WI38 (cell line): ENCODE measurements at regions not wholly inside any gene's neighbourhood (a gene's known extent, or its start where the extent isn't known, plus 50 kb on each side); places are given as distances from the start of the nearest gene placed in this dataset.

Source experiments
- H3K4me3 ChIP-seq: 2 replicates; pipeline ENCODE4 v1.5.1; 2011; ENCODE audit warnings: low read depth, mild to moderate bottlenecking, control low read depth, low read length
- CTCF ChIP-seq: IDR thresholded peaks from 2 replicates; pipeline ENCODE4 v1.5.1; 2012; ENCODE audit warnings: low read depth, mild to moderate bottlenecking, control low read depth, low read length

GRCh38 chr2:77910136-77910535 lies 388.0 kb upstream of the LRRTM4 start:
- no peak for TF ChIP-seq CTCF

DNA sequence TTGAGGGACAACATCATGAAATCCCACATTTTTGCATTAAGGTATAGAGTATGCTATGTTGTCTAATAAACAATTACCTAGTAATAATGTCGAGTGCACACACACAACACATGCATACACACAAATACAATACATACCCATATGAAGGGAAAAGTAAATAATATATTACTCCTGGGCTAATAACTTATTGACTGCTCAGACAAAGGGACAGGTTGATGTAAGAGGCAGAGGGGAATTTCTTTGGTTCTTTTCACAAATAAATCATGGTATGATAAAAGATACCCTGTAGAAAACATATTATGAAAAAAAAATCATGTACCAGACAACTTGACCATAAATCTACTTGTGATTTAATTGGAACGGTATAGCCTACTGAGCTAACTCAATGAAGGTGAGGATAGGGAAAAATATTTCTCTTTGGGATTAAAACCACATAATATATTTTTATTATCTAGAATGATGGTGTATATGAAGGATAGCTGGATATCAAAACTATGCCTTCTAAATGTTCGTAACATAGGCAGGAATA lies 398.7 kb upstream of the LRRTM4 start:
- no peak for TF ChIP-seq CTCF

More at GRCh38 chr2:77910136-77910535, 388.0 kb upstream of the LRRTM4 start:
- no peak overlapping the region for H3K4me3 ChIP-seq

GRCh38 chr2:77922567-77922966 lies 400.4 kb upstream of the LRRTM4 start:
- TF ChIP-seq CTCF = no peak
- H3K4me3 ChIP-seq = no peak overlapping the region

More for the DNA sequence above, 398.7 kb upstream of the LRRTM4 start:
- H3K4me3 ChIP-seq = no peak overlapping the region

DNA sequence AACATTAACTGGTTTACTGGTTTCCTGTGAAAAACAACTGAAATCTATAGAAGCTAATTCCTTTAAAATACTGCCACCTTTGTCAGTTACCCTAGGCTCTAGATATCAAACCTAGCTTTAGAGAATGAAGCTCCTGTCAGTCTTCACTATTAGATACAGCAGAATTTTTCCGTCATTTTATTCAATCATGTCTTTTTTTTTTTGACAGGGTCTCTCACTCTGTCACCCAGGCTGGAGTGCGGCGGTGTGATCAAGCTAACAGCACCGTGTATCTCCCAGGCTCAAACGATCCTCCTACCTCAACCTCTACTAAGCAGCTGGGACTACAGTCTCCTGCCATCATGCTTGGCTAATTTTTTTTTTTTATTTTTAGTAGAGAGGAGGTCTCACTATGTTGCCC lies 415.2 kb upstream of the LRRTM4 start:
- TF ChIP-seq CTCF = no peak
- H3K4me3 ChIP-seq = no peak overlapping the region

DNA sequence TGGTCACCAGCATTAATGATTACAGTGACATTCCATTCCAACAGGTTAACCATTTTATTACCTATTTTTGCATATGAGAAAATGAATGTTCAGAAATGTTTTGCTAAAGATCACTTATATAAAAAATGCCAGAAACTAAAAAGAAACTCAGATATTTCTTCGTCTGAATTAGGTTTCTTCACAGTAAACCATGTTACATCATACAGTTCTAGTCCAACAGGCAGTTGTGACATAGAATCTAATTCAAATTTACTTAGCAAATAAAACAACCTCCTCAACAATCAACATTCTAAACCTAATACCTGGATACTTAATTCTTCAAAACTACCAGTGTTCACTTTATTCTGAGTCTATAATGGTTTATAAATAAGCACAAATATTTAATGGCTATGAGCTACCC lies 416.3 kb upstream of the LRRTM4 start:
- no peak overlapping the region for H3K4me3 ChIP-seq
- TF ChIP-seq CTCF = no peak

DNA sequence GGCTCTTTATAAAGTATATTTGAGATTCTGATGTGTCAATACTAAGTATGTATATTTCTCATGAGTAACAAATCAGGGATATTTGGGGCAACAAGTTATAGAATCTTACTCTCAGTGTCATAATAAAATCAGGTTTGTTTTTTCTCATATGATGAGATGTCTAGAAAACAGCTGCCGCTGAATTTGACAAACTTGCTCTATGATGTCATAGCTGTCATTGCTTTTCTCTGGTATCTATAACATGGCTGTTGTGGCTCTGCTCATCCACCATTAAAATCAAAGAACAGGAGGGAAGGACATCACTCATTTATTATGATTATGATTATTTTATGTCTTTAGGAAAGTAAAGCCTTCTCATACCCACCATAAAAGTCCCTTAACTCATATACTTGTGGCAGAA lies 417.2 kb upstream of the LRRTM4 start:
- H3K4me3 ChIP-seq = no peak overlapping the region
- no peak for TF ChIP-seq CTCF

GRCh38 chr2:77939801-77940200 lies 417.6 kb upstream of the LRRTM4 start:
- H3K4me3 ChIP-seq = no peak overlapping the region
- no peak for TF ChIP-seq CTCF
